ENCODE measurements at regions not wholly inside any gene's neighbourhood (a gene's known extent, or its start where the extent isn't known, plus 50 kb on each side); places are given as distances from the start of the nearest gene placed in this dataset.

DNA sequence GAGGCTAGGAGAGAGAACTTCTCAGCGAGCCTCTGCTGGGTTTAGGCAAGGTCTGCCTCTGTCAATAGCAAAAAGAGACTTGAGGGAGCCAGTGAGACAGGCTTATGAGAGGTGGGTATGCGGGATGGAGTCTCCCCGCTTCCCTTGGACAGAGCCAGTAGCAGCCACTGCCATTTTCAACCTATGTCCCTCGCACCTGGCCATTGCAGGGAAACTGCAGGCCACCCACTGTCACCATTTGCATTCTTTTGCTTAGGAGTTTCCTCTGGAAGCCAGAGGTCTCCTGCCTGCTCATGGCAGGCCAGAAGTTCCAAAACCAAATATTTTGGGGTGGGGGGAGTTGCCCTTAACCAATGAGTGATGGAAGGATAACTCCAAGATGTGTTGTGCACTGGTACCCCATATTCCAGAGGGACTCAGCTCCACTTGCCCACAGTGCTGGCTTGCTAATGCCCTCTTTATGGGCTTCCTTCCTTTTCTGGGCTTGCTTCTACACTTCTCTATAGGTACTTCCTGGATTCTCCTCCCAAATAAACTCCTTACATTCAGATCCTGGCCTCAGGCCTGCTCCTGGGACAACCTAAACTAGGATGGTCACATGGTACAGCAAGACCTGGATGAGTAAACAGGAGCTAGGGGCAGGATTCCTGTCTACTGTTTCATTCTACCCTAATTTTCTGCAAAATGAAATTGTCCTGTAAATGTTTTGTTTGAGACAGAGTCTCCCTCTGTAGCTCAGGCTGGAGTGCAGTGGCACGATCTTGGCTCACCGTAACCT lies 108.9 kb upstream of the PROK2 start:
- DNase-seq: no peak

DNA sequence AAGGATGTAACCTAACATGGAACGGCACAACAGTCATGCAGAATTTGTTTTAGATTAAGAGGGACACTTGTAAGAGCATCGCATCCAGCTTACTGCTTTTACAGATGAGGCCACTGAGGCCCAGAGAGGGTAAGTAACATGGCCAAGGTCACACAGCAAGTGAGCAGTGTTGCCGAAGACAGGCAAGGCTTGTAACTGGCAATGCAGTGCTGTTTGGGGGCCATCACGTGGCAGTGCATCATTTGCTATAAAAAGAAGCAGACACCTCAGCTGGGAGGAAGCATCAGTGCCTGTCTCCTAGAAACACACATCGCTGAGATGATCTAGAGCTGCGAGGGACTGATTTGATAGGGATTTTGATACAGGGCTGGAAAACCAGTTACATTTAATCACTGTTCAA lies 108.2 kb upstream of the PROK2 start:
- no peak for DNase-seq

- no peak for DNase-seq
Observed at GRCh38 chr3:71891483-71891882, 106.5 kb upstream of the PROK2 start.

DNA sequence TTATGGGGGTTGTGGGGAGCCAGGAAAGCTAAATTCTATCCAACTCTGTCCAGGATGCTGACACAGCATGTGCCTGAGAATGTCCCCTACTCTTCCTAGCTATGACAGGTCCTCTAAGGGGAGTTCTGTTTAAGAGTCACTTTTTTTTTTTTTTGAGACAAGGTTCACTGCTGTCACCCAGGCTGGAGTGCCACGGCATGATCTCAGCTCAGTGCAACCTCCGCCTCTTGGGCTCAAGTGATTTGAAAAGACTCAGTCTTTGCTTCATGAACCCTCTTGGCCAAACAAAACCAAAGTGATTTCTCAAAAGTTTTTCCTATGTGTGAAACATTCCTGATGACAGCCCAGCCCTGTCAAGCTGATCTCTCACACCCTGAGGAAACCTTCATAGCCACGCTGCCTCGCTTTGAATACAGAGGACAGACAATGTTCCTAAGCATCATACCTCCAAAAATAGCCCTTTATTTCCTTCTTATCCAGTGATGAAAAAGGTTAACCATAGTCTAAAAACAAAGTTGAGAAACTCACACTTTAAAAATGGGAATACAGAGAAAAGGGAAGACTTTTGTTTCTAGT lies 105.5 kb upstream of the PROK2 start:
- DNase-seq: no peak

DNA sequence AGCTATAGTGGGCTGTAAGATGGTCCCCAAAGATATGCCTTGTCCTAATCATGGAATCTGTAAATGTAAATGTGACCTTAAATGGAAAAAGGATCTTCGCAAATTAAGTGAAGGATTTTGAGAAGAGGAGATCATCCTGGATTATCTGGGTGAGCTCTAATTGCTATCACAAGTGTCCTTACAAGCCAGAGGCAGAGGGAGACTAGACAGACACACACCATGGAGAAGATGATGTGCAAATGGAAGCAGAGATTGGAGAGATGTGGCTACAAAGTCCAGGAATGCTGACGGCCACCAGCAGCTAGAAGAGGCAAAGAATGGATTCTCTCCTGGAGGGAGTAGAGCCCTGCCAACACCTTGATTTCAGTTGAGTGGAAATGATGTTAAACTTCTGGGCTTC lies 102.3 kb upstream of the PROK2 start:
- no peak for DNase-seq

DNA sequence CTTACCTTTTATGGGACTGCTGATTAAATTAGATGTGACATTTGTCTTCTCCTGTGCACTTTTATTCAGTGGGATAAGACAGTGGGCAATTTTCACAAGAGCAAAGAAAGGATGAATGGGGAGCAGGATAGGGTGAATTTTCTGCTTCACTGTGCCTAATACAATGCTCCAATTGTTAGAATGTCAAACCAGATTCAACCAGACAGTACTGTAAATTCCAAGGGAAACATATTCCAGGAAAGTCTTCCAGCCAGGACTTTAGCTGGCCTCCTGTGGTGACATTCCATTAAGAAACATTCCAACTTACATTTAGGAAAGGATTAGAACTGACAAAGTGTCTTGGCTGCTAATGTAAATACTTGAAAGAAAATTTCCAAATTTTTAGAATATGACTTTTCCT lies 100.1 kb upstream of the PROK2 start:
- no peak for DNase-seq

- DNase-seq: no peak
Observed at GRCh38 chr3:71881732-71882131, 96.8 kb upstream of the PROK2 start.

GRCh38 chr3:71881041-71881440 lies 96.1 kb upstream of the PROK2 start:
- DNase-seq: no peak

- no peak for DNase-seq
Observed at GRCh38 chr3:71879089-71879488, 94.1 kb upstream of the PROK2 start.

DNA sequence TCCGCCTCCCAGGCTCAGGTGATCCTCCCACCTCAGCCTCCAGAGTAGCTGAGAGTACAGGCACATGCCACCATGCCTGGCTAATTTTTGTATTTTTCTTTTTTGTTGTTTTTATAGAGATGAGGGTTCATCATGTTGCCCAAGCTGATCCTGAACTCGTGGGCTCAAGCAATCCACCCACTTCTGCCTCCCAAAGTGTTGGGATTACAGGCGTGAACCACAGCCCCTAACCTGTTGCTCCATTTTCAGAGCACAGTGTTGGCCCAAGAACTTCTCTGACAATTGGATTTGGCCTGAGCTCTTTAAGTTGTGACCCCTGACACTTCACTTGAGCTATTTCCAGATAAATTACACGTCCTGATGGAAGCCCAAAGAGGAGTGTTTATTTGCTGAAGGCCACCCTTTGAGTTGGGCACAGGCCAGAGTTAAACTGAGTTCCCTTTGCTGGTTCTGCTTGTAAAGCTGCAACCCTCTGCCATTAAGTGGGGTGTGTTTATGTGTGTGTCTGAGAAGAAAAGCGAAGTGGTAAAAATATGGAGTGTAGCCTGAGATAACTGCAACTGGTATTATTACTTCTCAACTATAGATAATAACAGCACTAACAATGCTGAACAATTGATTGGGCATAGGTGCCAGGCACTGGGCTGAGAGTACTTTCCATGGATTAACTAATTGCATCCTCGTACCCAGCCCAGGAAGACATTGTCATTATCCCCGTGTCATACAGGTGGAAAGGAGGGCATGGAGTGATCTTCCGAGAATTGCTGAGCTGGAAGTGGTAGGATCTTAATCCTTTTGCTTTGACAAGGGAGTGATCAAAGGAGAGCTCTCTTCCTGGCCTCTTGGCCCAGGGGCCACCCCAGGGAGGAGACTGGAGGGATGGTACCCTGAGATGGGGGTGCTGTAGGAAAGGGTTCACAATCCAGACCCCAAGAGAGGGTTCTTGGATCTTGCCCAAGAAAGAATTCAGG lies 91.5 kb upstream of the PROK2 start:
- DNase-seq: no peak

DNA sequence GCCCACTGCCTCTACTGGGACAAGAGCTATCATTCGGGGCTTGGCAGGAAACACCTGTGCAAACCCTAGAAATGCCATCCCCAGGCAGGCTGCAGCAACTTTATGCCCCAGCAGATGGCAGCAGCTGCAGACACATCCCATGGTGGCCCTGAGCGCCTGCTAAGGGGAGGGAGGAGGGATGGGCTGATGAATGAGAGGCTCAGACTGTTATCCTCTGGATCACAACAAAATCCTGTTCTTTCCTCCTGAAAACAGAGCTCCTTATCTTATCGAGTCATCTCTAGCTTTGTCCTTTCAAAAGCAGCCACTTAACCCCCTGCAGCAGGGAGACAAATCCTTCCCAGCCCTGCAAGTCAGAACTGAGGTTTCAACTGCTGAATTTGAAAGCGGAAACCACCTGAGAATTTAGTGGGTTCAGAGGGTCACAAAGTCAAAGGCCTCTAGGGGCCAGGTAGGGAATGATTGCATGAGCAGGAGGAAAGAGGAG lies 90.6 kb upstream of the PROK2 start:
- DNase-seq: peak; percentile 69 to 79

DNA sequence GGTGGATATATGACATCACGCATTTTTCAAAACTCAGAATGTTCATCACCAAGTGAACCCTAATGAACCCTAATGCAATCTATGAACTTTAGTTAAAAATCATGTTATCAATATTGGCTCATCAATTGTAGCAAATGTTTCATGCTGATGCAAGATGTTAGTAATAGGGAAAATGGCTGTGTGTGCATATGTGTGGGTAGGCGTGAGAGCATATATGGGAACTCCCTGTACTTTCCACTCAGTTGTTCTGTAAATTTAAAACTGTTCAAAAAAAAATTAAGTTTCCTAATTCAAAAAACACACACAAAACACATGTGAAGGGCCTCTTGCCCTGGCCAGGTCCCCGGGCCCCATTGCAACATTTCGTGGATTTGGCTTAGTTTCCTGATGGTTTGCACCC lies 89.7 kb upstream of the PROK2 start:
- DNase-seq: no peak

DNA sequence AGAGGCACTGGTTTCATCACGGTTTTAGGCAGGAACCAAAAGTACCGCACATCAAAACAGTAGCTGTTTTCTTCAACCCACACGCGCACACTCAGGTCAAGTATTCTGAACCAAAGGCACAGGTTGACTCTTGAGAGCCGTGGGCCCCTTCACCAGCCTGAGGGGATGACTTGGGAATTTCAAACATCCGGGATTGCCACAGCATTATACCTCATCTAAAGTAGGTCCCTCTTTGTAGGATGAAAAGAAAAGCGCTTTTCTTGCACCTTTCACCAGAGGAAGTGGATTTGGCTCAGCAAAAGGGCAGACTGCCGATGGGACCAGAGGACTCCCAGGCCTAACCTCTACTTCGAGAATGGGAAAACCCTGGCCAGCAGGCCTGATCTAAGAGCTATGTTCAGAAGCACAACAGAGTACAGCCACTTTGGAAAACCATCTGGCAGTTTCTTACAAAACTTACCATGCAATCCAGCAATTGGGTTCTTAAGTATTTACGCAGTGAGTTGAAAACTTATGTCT lies 88.2 kb upstream of the PROK2 start:
- no peak for DNase-seq

DNA sequence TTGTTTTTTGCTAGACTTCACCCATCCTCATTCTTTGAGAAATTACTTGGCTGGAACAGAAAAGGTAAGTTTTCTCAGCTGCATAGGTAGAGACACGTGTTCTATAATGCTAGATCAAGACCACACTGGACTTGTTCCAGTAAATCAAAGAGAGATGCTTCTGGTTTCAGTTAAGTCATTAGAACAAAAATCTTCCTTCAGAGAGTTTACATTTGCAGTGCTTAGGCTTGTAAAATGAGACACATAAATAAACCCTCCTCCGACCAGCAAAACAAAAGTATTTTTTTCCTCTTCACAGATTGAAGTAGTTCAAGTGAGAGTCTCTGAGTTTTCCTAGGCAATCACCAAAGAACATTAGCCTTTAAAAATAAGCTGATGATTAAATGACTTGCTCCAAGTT lies 87.3 kb upstream of the PROK2 start:
- DNase-seq: no peak

- DNase-seq: no peak
Observed at GRCh38 chr3:71870966-71871512, 86.1 kb upstream of the PROK2 start.

GRCh38 chr3:71868876-71869275 lies 83.9 kb upstream of the PROK2 start:
- no peak for DNase-seq

GRCh38 chr3:71865727-71866126 lies 80.8 kb upstream of the PROK2 start:
- no peak for DNase-seq

GRCh38 chr3:71863563-71864190 lies 78.7 kb upstream of the PROK2 start:
- DNase-seq: no peak

- DNase-seq: no peak
Observed at GRCh38 chr3:71862371-71863140, 77.6 kb upstream of the PROK2 start.

DNA sequence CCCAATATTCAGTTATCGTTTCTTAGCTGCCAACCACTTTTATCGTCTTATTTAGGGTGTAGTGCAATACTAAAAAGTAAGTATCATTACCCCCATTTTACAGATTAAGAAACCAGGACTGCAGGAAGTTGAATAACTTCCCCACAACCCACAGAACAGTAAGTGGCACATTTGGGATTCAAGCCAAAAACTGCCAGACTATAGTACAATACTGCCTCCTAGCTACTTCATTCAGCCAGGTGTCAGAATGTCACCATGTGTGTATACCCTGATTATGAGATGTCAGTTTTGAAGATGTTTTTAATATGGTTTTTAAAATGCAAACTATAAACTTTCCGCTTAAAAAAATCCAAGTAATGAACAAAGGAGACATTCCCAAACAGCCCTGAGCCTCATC lies 74.2 kb upstream of the PROK2 start:
- peak; percentile 9 to 11 for DNase-seq

GRCh38 chr3:71858503-71859122 lies 73.7 kb upstream of the PROK2 start:
- DNase-seq: no peak
